SU-DHL-6 (cell line): ENCODE measurements at regions not wholly inside any gene's neighbourhood (a gene's known extent, or its start where the extent isn't known, plus 50 kb on each side); places are given as distances from the start of the nearest gene placed in this dataset.

Experiments
- H2AFZ ChIP-seq: fragments of 200-600 bp; sonication (generic); 2 replicates; pipeline ENCODE4 v1.6.1; 2014; ENCODE audit warnings: low read depth, mild to moderate bottlenecking, moderate library complexity, mixed read lengths, antibody characterized with exemption, low read length; ENCODE audit not compliant: severe bottlenecking
- H3F3A ChIP-seq: fragments of 200-600 bp; shearing (Covaris generic); 2 replicates; pipeline ENCODE4 v1.6.0; 2016; ENCODE audit warnings: antibody characterized with exemption, mild to moderate bottlenecking; ENCODE audit not compliant: insufficient read depth
- H3K27ac ChIP-seq: fragments of 200-600 bp; sonication (generic); 2 replicates; pipeline ENCODE4 v1.5.1; 2016; ENCODE audit warnings: low read depth, mild to moderate bottlenecking, low read length, moderate library complexity, mixed read lengths
- H3K27me3 ChIP-seq: fragments of 200-600 bp; sonication (generic), shearing (Covaris generic); 2 replicates; pipeline ENCODE4 v1.6.0; 2014; ENCODE audit warnings: mild to moderate bottlenecking, low read length
- H3K36me3 ChIP-seq: fragments of 200-600 bp; sonication (generic); 2 replicates; pipeline ENCODE4 v1.6.1; 2014; ENCODE audit warnings: mild to moderate bottlenecking, low read length, mixed read lengths
- H3K4me2 ChIP-seq: fragments of 300-600, 200-600 bp; shearing (Covaris generic), sonication (generic); 2 replicates; pipeline ENCODE4 v1.6.0; 2014; ENCODE audit warnings: low read length, low read depth, mild to moderate bottlenecking; ENCODE audit not compliant: poor library complexity, severe bottlenecking
- H3K4me3 ChIP-seq: fragments of 200-600 bp; sonication (generic); 2 replicates; pipeline ENCODE4 v1.5.1; 2014; ENCODE audit warnings: antibody characterized with exemption, low read length, mild to moderate bottlenecking, mixed read lengths; ENCODE audit not compliant: insufficient read depth, poor library complexity, severe bottlenecking
- H3K79me2 ChIP-seq: fragments of 200-600 bp; sonication (generic); 2 replicates; pipeline ENCODE4 v1.6.1; 2014; ENCODE audit warnings: mild to moderate bottlenecking, low read length, moderate library complexity; ENCODE audit not compliant: insufficient read depth
- H3K9ac ChIP-seq: fragments of 200-600 bp; sonication (generic); 2 replicates; pipeline ENCODE4 v1.7.0; 2014; ENCODE audit warnings: mild to moderate bottlenecking, low read length
- H3K9me2 ChIP-seq: fragments of 200-600 bp; sonication (generic); replicated peaks from 2 replicates; pipeline ENCODE4 v1.6.1; 2014; ENCODE audit warnings: low read length; ENCODE audit not compliant: insufficient read depth
- H3K9me3 ChIP-seq: fragments of 200-600 bp; sonication (generic); 2 replicates; pipeline ENCODE4 v1.6.1; 2014; ENCODE audit warnings: low read length, mixed read lengths; ENCODE audit not compliant: insufficient read depth
- H4K20me1 ChIP-seq: fragments of 200-600 bp; sonication (generic); 2 replicates; pipeline ENCODE4 v1.6.1; 2014; ENCODE audit warnings: low read depth, mild to moderate bottlenecking, antibody characterized with exemption, low read length, moderate library complexity, mixed read lengths
- CTCF ChIP-seq: fragments of 200-600 bp; sonication (generic); IDR thresholded peaks from one replicate; pipeline ENCODE4 v1.5.1; 2017; ENCODE audit warnings: antibody characterized with exemption, mild to moderate bottlenecking, low read length, moderate library complexity; ENCODE audit not compliant: insufficient read depth, poor library complexity, severe bottlenecking
- EZH2phosphoT487 ChIP-seq: fragments of 200-600 bp; sonication (generic), shearing (Covaris generic); conservative IDR thresholded peaks from 2 replicates; pipeline ENCODE4 v1.6.1; 2018; ENCODE audit warnings: mild to moderate bottlenecking, antibody characterized with exemption, low read length, moderate library complexity, mixed read lengths

DNA sequence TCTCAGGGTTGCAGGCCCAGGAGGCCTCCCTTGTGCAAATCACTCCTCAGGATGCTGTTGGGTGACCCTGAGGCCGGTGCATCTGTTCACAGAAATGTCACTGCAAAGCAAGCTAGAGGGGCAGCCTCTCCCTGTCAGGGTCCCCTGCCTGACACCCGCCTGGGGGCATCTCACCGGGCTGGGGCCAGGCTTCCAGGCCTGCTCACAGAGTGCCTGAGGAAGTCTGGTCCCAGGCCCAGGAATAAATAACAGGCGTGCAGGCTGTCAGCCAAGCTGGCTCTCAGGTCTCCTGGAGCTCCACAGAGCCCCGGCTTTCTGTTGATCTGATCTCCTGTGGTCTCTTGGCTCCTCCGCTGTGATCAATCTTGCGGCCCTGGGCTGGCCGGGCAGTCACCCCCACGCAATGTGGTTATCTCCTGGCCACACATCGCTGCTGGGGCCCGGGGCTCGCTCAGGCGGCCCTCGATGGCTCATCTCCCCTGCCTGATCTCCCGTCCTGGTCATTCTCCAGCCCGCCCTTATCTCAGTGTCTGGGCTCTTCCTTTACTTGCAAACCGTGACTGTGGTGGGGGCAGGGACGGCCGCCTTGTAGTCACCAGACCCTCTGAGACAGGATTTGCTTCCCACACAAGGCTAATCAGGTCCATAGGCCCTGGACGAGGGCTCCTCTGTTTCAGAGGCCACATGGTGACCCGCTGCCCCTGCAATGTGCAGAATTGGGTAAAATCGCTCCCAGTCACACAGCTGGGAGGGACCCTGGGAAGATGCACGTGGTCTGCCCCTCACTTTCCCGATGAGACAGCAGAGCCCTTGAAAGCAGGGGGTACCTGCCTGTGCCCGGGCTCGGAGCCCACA lies 231.2 kb upstream of the GSE1 start:
- Histone ChIP-seq H3K36me3 (no peaks in the 10 kb centered on the region), H3K9me2 (no peaks in the 10 kb centered on the region), H3K27me3 (no peaks in the 10 kb centered on the region), H3K4me2 (no peak overlapping the region), H3K4me3 (no peak overlapping the region), H3K9ac (no peak overlapping the region), H3K27ac (no peak overlapping the region), H4K20me1 (no peaks in the 10 kb centered on the region), H3K79me2 (no peaks in the 10 kb centered on the region), H3K9me3 (no peaks in the 10 kb centered on the region), H2AFZ (no peak overlapping the region), H3F3A (no peaks in the 10 kb centered on the region)
- TF ChIP-seq EZH2phosphoT487: no peak
- TF ChIP-seq CTCF: no peak

GRCh38 chr16:85382717-85383118 lies 230.4 kb upstream of the GSE1 start:
- no peak overlapping the region for H3K4me3 ChIP-seq
- H3K4me2 ChIP-seq: no peak overlapping the region
- H3K9me2 ChIP-seq: no peaks in the 10 kb centered on the region
- H2AFZ ChIP-seq: no peak overlapping the region
- TF ChIP-seq EZH2phosphoT487 (no peak), CTCF (no peak)
- no peaks in the 10 kb centered on the region for H4K20me1 ChIP-seq
- H3K9me3 ChIP-seq: no peaks in the 10 kb centered on the region
- no peaks in the 10 kb centered on the region for H3K27me3 ChIP-seq
- no peak overlapping the region for H3K9ac ChIP-seq
- no peaks in the 10 kb centered on the region for H3K79me2 ChIP-seq
- H3F3A ChIP-seq: no peaks in the 10 kb centered on the region
- H3K36me3 ChIP-seq: no peaks in the 10 kb centered on the region
- H3K27ac ChIP-seq: no peak overlapping the region

- TF ChIP-seq CTCF (no peak), EZH2phosphoT487 (no peak)
- H3K4me3 ChIP-seq: no peak overlapping the region
- no peak overlapping the region for H3K27ac ChIP-seq
- no peaks in the 10 kb centered on the region for H4K20me1 ChIP-seq
- no peaks in the 10 kb centered on the region for H3K27me3 ChIP-seq
- no peaks in the 10 kb centered on the region for H3K9me2 ChIP-seq
- H3K36me3 ChIP-seq: no peaks in the 10 kb centered on the region
- H3K79me2 ChIP-seq: no peaks in the 10 kb centered on the region
- H3F3A ChIP-seq: no peaks in the 10 kb centered on the region
- no peaks in the 10 kb centered on the region for H3K9me3 ChIP-seq
- no peak overlapping the region for H3K9ac ChIP-seq
- H3K4me2 ChIP-seq: no peak overlapping the region
- H2AFZ ChIP-seq: no peak overlapping the region
These were observed 229.0 kb upstream of the GSE1 start for GRCh38 chr16:85383836-85384832.
